Neural progenitor cell (in vitro differentiated cells): ENCODE measurements at regions not wholly inside any gene's neighbourhood (a gene's known extent, or its start where the extent isn't known, plus 50 kb on each side); places are given as distances from the start of the nearest gene placed in this dataset.

Source experiments
- DNase-seq: peaks from one replicate; pipeline ENCODE4 v3.0.0-alpha.2; 2016; ENCODE audit warnings: low spot score
- H2AFZ ChIP-seq: fragments of 200-600 bp; sonication (generic); replicated peaks from 2 replicates; pipeline ENCODE4 v1.6.1; 2016; ENCODE audit warnings: antibody characterized with exemption
- H3F3A ChIP-seq: fragments of 200-600 bp; sonication (generic); 2 replicates; pipeline ENCODE4 v1.6.1; 2016; ENCODE audit warnings: antibody characterized with exemption, low read depth
- H3K27ac ChIP-seq: fragments of 200-600 bp; sonication (generic); 2 replicates; pipeline ENCODE4 v1.5.1; 2016; ENCODE audit warnings: mild to moderate bottlenecking
- H3K27me3 ChIP-seq: fragments of 200-600 bp; sonication (generic); 2 replicates; pipeline ENCODE4 v1.6.1; 2016; ENCODE audit warnings: mild to moderate bottlenecking, moderate library complexity
- H3K36me3 ChIP-seq: fragments of 200-600 bp; sonication (generic); 2 replicates; pipeline ENCODE4 v1.5.1; 2016
- H3K4me1 ChIP-seq: fragments of 200-600 bp; sonication (generic); 2 replicates; pipeline ENCODE4 v1.6.1; 2016; ENCODE audit warnings: mixed run types
- H3K4me2 ChIP-seq: fragments of 200-600 bp; sonication (generic); 2 replicates; pipeline ENCODE4 v1.6.1; 2016
- H3K4me3 ChIP-seq: fragments of 200-600 bp; sonication (generic); 2 replicates; pipeline ENCODE4 v1.5.1; 2016
- H3K79me2 ChIP-seq: fragments of 200-600 bp; sonication (generic); 2 replicates; pipeline ENCODE4 v1.6.1; 2016; ENCODE audit warnings: low read depth
- H3K9ac ChIP-seq: fragments of 200-600 bp; sonication (generic); 2 replicates; pipeline ENCODE4 v1.6.1; 2016
- H3K9me3 ChIP-seq: fragments of 200-600 bp; sonication (generic); 2 replicates; pipeline ENCODE4 v1.5.1; 2016; ENCODE audit warnings: low read depth
- H4K20me1 ChIP-seq: fragments of 200-600 bp; sonication (generic); 2 replicates; pipeline ENCODE4 v1.6.1; 2016; ENCODE audit warnings: low read depth
- H3K27ac Mint-ChIP-seq: 3 replicates; pipeline ENCODE4 v1.8.0; 2021; ENCODE audit warnings: mixed read lengths
- H3K27me3 Mint-ChIP-seq: 2 replicates; pipeline ENCODE4 v1.8.0; 2022; ENCODE audit warnings: low read depth, mild to moderate bottlenecking, inconsistent platforms, moderate library complexity, mixed read lengths; ENCODE audit not compliant: insufficient read depth
- H3K36me3 Mint-ChIP-seq: 3 replicates; pipeline ENCODE4 v1.8.0; 2021; ENCODE audit warnings: mixed read lengths
- H3K4me1 Mint-ChIP-seq: 3 replicates; pipeline ENCODE4 v1.8.0; 2021; ENCODE audit warnings: mixed read lengths
- H3K4me3 Mint-ChIP-seq: 3 replicates; pipeline ENCODE4 v1.8.0; 2021; ENCODE audit warnings: mild to moderate bottlenecking, moderate library complexity, mixed read lengths
- H3K9me3 Mint-ChIP-seq: 3 replicates; pipeline ENCODE4 v1.8.0; 2020; ENCODE audit warnings: mixed read lengths
- EZH2 ChIP-seq: fragments of 200-600 bp; sonication (generic); IDR thresholded peaks from 2 replicates; pipeline ENCODE4 v1.6.1; 2017; ENCODE audit warnings: antibody characterized with exemption, mild to moderate bottlenecking, moderate library complexity
- EZH2phosphoT487 ChIP-seq: fragments of 200-600 bp; sonication (generic); IDR thresholded peaks from 2 replicates; pipeline ENCODE4 v1.6.1; 2017; ENCODE audit warnings: antibody characterized with exemption
- TF ChIP-seq, protein P1 (sequence below): fragments of 200-600 bp; sonication (generic); IDR thresholded peaks from 2 replicates; pipeline ENCODE4 v1.5.1; 2017; ENCODE audit warnings: antibody characterized with exemption, mild to moderate bottlenecking

DNA sequence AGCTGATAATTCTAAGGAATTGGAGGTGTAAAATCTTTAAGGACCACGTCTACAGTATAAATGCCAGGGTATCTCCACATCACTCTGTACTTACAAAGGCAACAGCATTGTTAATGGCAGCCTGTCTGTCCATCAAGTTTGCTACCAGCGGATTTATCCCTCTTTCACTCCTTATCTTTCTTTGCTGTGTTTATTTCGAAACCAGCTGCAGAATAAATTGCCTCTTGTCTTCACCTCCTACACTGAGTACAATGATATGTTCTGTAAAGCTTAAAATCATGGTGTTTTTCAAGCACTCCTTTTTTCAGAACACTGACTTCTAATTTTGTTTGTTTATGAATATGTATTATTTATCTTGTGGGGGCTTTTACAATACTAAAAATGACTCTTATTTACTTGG is 1088.1 kb downstream of the NR2F1-AS1 start:
- Histone ChIP-seq H3K4me2 (no peak overlapping the region), H3K27me3 (no peaks in the 10 kb centered on the region), H3K4me3 (no peak overlapping the region), H3K9ac (no peak overlapping the region), H2AFZ (no peak overlapping the region), H4K20me1 (no peaks in the 10 kb centered on the region), H3F3A (no peaks in the 10 kb centered on the region), H3K9me3 (no peaks in the 10 kb centered on the region), H3K27ac (no peak overlapping the region), H3K79me2 (no peaks in the 10 kb centered on the region), H3K4me1 (no peaks in the 10 kb centered on the region), H3K36me3 (no peaks in the 10 kb centered on the region)
- Mint-ChIP-seq H3K4me3 (no peak overlapping the region), H3K27ac (no peak overlapping the region), H3K9me3 (no peaks in the 10 kb centered on the region), H3K36me3 (no peaks in the 10 kb centered on the region), H3K4me1 (no peaks in the 10 kb centered on the region), H3K27me3 (no peaks in the 10 kb centered on the region)
- DNase-seq = no peak
- no peak for TF ChIP-seq EZH2phosphoT487
- no peak for TF ChIP-seq EZH2
- TF ChIP-seq, protein P1, sequence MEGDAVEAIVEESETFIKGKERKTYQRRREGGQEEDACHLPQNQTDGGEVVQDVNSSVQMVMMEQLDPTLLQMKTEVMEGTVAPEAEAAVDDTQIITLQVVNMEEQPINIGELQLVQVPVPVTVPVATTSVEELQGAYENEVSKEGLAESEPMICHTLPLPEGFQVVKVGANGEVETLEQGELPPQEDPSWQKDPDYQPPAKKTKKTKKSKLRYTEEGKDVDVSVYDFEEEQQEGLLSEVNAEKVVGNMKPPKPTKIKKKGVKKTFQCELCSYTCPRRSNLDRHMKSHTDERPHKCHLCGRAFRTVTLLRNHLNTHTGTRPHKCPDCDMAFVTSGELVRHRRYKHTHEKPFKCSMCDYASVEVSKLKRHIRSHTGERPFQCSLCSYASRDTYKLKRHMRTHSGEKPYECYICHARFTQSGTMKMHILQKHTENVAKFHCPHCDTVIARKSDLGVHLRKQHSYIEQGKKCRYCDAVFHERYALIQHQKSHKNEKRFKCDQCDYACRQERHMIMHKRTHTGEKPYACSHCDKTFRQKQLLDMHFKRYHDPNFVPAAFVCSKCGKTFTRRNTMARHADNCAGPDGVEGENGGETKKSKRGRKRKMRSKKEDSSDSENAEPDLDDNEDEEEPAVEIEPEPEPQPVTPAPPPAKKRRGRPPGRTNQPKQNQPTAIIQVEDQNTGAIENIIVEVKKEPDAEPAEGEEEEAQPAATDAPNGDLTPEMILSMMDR = no peak

DNA sequence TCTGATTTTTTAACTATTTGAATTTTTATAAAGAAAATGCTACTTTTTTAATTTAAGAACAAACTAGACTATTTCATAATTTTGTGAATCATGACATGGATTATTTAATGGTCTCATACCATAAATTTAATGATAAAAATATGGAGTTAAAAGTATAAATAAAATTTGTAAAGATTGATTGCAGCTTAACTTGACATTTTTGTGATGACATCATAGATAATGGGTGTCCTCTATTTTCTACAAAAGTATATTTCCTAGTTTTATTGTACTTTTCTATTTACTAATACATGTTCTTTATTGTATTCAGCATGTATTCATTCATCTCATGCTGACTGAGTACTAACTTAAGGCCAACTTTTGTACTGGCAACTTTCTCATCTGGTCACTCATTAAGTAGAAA is 1096.5 kb downstream of the NR2F1-AS1 start:
- no peaks in the 10 kb centered on the region for H3K27me3 Mint-ChIP-seq
- no peaks in the 10 kb centered on the region for H3K36me3 Mint-ChIP-seq
- Histone ChIP-seq H3K27me3 (no peaks in the 10 kb centered on the region), H3K4me2 (no peak overlapping the region), H3K9ac (no peak overlapping the region), H3K9me3 (no peaks in the 10 kb centered on the region), H3K36me3 (no peaks in the 10 kb centered on the region), H3K4me1 (no peaks in the 10 kb centered on the region), H3K27ac (no peak overlapping the region), H3K79me2 (no peaks in the 10 kb centered on the region), H4K20me1 (no peaks in the 10 kb centered on the region), H2AFZ (no peak overlapping the region), H3K4me3 (no peak overlapping the region), H3F3A (no peaks in the 10 kb centered on the region)
- no peaks in the 10 kb centered on the region for H3K9me3 Mint-ChIP-seq
- no peak for DNase-seq
- H3K27ac Mint-ChIP-seq = no peak overlapping the region
- TF ChIP-seq EZH2 (no peak), EZH2phosphoT487 (no peak)
- TF ChIP-seq, protein P1 = no peak
- H3K4me1 Mint-ChIP-seq = no peaks in the 10 kb centered on the region
- H3K4me3 Mint-ChIP-seq = no peak overlapping the region

DNA sequence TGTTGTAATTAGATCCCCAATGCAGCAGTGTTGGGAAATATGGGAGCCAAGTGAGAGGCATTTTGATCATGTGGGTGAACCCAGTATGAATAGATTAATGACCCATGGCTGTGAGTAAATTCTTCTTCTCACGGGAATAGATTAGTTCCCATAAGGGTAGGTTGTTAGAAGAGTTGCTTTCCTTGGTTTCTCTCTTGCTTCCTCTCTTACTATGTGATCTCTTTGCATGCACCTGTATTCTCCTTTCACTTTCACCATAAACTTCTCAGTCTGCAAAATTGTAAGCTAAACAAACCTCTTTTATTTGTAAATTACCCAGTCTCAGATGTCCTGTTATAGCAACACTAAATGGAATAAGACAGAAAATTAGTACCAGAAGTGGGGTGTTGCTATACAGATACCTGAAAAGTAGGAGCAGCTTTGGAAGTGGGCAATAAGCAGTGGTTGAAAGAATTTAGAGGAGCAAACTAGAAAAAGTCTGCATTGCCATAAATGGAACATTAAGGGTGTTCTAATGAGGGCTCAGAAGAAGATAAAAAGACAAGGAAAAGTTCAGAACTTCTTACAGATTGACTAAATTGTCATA is 1090.0 kb upstream of the ARRDC3 start:
- Mint-ChIP-seq H3K36me3 (no peaks in the 10 kb centered on the region), H3K27ac (no peak overlapping the region), H3K9me3 (peaks cover 7% of the 10 kb centered on the region), H3K4me3 (no peak overlapping the region), H3K4me1 (no peaks in the 10 kb centered on the region), H3K27me3 (peaks cover 2% of the 10 kb centered on the region)
- Histone ChIP-seq H3K9ac (no peak overlapping the region), H3K4me2 (no peak overlapping the region), H3K27ac (no peak overlapping the region), H3K79me2 (no peaks in the 10 kb centered on the region), H3K4me3 (no peak overlapping the region), H3K36me3 (no peaks in the 10 kb centered on the region), H2AFZ (no peak overlapping the region), H4K20me1 (no peaks in the 10 kb centered on the region), H3K4me1 (peaks cover 3% of the 10 kb centered on the region), H3K27me3 (no peaks in the 10 kb centered on the region), H3F3A (no peaks in the 10 kb centered on the region), H3K9me3 (peaks cover 7% of the 10 kb centered on the region)
- TF ChIP-seq EZH2 (no peak), EZH2phosphoT487 (no peak)
- TF ChIP-seq, protein P1 = no peak
- DNase-seq = no peak
